NOMO-1 (cell line): ENCODE measurements at regions not wholly inside any gene's neighbourhood (a gene's known extent, or its start where the extent isn't known, plus 50 kb on each side); places are given as distances from the start of the nearest gene placed in this dataset.
A peak's percentile ranks its signal among the peaks of the same experiment; 100 is the strongest.

Experiments used
- DNase-seq, 2 experiments: peaks; one replicate each; lab custom pipeline; 2025; ENCODE audit not compliant: unreplicated experiment in 2 of 2; lab: John Stamatoyannopoulos, UW

DNA sequence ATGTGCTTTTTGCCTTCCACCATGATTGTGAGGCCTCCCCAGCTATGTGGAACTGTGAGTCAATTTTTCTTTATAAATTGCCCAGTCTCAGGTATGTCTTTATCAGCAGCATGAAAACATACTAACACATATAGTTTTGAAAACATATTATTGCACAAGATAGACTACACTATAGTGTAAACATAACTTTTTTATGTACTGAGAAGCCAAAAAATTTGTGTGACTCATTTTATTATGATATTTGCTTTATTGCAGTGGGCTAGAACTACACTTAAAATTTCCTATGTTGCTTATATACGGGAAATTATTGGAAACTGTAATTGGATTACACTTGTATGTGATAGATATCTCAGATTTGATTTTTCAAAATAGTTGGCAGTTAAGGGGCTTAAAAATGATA, 885.5 kb upstream of the FBXO33 start:
- DNase-seq = no peak

DNA sequence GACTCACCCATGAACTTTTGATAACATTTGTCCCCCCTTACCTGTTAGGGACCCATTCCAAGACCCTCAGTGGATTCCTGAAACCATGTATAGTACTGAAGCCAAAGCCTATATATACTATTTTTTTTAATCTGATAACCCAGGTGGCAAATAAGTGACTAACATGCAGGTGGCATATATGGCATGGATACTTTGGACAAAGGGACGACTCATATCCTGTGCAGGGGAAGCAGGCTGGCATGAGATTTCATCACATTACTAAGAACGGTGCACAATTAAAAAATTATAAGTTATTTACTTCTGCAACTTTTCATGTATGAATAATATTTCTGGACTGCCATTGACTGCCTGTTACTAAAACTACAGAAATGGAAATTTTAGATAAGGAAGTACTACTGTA, 880.1 kb upstream of the FBXO33 start:
- no peak for DNase-seq

DNA sequence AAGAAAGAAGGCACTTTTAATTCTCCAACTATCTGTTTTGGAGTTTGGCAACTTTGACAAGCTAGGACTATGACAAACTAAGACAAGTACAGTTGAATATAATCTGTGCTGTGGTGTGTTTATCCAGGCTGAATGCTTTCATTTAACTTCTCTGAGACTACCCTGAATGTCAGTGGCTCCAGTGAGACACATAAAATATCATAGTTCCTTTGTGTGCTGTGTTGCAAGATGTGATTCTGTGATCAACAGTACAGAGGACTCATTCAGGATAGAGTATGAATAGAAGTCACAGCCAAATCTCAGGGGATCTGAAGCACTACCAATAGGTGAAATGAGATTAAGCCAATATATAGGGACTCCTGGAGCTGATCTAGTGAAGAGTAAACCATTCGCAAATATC, 876.9 kb upstream of the FBXO33 start:
- DNase-seq = no peak

DNA sequence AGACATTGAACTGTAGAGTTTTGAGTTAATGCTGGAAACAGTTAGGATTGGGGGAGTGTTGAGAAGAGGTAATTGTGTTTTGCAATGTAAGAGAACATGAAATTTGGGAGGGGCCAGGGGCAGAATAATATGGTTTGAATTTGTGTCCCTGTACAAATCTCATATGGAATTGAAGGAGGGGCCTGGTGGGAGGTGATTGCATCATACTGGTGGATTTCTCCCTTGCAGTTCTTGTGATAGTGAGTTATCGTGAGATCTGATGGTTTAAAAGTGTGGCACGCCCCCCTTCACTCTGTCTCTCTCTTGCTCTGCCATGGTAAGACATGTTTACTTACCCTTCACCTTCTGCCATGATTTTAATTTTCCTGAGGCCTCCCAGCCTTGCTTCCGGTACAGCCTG, 876.0 kb upstream of the FBXO33 start:
- no peak for DNase-seq

DNA sequence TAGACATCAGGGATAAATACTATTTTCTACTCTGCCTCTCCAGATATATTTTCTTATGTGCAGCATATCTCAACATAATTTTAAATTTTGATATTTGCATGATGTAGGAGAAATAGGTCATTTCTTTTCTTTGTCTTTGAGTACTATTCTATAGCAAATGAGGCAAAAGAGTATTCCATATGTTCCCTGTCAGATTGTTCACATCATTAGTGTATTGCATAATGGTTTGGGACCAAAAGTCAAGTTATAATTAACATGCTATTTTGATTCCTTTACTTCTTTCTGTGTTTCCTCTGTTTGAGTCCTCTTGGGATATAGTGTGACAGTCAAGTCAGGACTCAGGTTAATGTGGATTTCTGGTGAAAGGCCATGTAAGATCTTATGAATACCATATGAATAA, 864.6 kb upstream of the FBXO33 start:
- DNase-seq = no peak

DNA sequence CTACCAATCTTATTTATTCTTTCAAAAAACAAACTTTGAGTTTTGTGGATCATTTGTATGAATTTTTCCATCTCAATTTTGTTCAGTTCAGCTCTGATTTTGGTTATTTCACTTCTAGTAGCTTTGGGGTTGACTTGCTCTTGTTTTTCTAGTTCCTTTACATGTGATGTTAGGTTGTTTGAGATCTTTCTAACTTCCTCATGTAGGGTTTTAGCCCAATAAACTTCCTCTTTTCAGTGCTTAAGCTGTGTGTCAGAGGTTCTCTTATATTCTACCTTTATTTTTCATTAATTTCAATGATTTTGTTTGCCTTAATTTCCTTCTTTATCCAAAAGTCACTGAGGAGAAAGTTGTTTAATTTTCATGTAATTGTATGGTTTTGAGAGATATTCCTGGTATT, 860.4 kb upstream of the FBXO33 start:
- DNase-seq = peak; percentile 20 to 30

DNA sequence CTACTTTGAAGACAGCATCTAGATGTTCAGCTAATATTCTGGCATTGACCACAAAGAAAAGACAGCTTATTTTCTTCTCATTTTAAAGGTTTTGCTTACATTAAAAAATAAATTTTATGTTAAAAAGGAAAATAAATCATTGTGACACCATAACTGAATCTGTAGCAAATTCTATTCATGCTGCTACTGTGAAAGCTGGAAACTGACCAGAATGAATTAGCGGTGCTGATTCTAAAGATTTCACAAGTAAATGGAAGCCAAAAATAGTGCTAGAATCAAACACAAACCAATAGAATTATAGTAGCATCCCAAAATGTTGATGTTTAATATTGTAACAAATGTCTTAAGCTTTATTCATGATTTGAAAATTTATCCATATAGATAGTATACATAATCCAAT, 850.0 kb upstream of the FBXO33 start:
- DNase-seq = no peak

DNA sequence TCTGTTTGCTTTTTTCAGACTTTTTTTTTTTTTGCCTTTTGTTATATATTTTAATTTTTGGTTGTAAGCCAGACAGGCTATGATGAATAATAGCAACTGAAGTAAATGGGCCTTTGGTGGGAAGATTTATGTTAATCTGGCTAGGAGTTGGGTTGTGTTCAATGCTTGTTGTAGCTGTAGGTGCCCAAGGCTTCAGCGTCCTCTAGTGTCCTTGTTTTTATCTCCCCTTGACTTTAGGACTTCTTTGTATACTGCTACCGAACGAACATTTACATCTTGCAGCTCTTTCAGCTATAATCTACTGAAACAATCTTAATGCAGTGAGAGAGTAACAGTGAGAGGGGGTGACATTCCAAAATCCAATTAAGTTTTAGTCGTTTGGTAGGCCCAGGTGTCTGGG, 848.4 kb upstream of the FBXO33 start:
- DNase-seq = no peak

DNA sequence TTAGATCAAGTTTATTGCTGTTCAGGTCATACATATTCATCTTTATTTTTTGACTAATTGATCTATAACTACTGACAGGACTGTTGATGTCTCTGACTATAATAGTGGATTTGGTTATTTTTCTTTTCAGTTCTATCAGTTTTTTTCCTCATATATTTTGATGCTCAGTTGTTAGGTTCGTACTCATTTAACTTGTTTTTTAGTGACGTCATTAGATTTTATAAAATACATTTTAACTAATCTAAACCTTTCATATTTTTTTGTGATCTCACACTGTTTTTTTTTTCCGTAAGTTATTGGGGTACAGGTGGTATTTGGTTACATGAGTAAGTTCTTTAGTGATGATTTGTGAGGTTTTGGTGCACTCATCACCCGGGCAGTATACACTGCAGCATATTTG, 841.2 kb upstream of the FBXO33 start:
- no peak for DNase-seq

DNA sequence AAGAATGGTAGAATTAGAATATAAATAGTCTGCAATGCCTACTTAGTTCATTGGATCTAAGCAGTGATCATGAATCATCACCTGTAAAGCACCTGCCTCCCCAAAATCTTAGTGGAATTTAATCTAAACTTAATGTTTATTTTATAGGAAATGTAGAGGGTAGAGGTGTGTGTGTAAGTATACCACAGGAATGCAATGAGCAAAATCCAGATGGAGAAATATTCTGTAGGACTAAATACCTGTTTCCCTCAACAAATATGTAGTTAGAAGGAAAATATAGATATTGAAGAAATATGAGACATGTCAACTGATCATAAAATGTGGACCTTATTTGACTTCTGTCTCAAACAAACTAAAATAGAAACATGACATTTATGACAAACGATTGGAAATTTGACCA, 839.2 kb upstream of the FBXO33 start:
- no peak for DNase-seq

DNA sequence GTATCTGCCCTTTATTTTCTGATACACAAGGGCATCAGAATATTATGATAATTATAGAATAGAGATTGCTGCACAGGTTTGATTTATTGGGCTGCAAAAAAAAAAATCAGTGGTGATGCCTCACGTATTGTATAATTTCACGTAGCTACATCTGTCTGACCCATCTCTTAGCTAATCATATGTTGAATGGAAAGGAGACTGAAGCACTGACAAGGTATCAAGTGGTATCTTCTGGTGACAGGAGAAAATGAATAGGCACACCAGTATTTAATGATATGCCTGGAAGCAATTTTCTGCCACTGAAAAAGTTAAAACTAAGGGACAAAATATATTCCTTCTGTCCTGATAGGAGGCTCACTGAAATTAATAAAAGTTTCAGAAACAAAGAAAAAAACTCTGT, 837.2 kb upstream of the FBXO33 start:
- DNase-seq = no peak

DNA sequence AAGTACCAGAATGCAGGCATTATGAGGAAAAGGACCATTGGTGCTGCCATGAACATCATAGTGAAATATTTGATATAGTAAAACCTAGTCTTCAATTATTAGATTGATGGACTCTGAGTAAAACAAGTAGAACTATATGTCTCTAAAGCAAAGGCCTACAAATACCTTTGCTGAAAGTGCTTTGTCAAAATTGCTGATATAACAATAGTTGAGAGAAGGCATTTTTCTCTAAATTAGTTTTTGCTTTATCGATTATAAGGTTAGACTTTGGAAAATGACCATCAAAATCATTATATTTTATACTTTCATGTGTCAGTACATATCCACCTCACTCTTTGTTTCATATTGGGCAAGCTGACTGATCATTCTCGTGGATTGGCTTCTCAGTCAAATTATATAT, 836.0 kb upstream of the FBXO33 start:
- no peak for DNase-seq

DNA sequence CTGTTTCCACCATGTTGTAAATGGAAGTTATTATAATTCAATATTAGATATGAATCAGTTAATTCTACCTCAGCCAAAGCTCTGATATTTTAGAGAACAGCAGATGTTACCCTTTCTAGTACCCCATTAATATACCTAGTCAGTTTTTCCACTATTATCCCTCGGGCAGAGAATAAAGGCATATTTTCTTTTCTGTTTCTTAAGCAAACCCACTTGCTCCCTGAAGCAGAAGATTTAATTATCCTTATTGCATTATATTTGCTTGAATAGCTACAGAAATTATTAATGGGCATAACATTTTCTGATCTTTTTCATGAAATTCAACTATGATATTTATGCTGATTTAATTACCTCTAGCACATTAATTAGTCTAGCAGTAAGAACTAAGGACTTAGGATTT, 832.9 kb upstream of the FBXO33 start:
- DNase-seq = no peak

DNA sequence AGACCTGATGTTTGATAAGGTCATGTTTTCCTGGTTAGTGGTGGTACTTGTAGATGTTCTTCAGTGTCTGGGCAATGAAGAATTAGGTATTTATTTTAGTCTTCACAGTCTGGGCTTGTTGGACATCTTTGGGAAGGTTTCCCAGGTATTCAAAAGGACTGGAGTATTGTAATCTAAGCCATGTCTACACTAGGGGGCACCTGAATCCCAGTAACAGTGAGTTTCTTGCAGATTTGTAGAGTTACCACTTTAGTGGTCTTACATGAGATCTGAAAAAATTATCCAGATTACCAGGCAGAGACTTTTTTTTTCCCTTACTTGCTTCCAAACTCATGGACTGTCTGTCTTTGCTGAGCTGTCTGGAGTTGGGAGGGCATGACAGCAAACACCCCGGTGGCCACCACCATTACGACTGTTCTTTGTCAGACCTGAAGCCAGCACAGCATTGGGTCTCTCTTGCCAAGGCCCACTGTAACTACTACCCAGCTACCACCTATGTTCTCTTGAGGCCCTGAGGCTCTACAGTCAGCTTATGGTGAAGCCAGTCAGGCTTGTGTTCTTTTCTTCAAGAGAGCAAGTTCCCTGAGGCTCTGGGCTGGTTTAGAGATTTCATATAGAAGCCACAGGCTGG, 820.7 kb upstream of the FBXO33 start:
- DNase-seq = no peak

DNA sequence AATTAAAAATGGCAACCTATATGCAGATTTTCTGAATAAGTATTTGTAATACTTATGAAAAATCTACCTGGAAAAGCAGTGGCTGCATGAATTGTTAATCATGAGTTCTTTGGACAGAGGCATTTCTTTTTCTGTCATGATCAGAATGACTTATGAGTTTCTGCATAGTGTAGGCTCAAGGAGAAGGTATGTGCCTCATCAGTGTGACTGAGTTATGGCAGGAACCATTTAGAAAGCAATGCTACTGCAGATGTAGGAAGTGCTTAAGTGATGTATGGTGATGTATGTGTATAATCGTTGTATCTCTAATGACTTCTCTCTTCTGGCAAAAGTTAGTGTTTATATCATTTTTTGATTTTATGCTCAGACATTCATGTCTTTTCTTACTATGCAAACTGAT, 816.4 kb upstream of the FBXO33 start:
- DNase-seq = no peak

DNA sequence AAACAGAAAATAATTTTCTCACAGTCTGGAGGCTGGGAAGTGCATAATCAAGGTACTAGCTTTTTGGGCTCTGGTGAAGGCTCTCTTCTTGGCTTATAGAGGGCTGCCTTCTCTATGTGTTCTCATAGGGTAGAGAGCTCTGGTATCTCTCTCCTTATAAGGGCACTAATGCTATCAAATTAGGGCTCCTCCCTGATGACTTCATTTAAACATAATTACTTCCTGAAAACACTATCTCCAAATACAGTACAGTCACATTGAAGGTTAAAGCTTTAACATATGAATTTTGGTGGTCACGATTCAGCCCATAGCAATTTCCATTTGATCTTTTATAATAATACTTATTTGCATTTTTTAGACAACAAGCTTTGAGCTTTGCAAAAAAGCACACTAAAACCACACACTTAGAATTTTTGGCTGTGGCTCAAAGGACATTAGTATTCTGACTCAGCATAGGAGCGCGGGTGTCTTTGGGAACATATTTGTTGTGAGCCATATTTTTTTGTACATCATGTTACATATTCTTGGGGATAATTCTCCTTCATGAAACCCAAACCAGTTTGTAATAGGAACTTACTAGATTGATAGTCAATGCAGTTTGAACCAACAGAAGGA, 808.1 kb upstream of the FBXO33 start:
- no peak for DNase-seq

DNA sequence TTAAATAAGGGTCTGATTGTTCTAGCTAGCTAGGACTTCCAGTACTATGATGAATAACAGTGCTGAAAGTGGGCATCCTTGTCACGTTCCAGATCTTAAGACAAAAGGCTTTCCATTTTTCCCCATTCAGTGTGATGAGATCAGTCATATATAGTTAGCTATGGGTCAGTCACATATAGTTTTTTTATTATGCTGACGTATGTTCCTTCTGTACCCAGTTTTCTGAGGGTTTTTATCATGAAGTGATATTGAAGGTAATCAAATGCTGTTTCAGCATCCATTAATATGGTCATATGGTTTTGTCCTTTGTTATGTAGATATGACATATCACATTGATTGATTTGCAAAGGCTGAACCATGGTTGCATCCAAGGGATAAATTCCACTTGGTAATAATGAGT, 800.1 kb upstream of the FBXO33 start:
- no peak for DNase-seq

DNA sequence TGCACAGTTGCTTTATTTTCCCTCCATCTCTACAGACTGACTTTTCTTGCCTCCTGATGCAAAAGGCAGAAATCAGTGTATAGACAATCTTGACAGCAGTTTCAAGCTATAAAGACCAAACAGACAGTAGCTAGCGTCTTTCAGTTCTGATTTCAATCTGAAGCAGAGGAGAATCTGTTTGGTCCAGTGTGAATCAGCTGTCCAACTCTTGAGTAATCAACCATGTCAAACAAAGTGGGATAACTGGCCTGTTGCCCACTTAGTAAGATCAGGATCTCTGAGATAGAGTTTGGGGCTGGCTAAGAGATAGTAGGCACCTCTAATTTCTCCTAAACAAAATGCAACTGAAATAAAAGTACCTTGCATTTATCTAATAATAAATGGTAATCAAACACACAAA, 797.4 kb upstream of the FBXO33 start:
- no peak for DNase-seq

DNA sequence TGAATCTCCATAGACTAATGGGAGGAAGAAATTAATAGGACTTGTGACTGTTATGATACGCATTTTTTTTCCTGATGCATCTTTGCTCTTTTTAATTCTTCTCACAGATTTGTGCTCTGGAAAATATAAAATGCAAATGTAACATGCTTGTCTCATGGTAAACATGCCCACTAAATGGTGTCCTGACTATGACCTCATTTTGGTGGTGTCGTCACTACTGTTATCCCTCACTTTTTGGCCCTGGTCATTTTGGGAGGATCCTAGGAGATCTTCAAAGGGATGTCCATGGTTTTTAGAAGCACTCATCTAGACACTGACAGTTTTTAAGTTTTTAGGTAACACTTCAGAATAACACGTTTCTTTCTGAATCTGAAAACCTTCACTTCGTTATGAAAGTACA, 790.8 kb upstream of the FBXO33 start:
- DNase-seq = no peak

DNA sequence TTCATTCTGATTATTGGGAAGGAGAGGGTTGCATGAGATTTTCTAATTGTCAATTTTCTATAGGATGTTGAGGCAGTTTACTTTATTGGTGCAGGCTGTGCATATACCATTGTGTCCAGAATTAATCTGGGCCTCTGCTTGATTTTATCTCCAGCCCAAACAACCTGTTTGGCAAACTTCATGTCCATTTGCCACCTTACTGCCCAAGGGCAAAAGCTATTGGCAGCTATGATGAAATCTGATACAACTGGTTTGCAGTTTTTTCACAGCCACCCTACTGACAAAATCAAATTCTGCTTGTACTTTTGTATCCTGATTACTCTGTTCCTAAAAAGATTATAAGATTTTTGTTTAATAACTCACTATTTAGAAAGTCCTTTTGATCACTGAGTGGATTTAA, 789.2 kb upstream of the FBXO33 start:
- no peak for DNase-seq

DNA sequence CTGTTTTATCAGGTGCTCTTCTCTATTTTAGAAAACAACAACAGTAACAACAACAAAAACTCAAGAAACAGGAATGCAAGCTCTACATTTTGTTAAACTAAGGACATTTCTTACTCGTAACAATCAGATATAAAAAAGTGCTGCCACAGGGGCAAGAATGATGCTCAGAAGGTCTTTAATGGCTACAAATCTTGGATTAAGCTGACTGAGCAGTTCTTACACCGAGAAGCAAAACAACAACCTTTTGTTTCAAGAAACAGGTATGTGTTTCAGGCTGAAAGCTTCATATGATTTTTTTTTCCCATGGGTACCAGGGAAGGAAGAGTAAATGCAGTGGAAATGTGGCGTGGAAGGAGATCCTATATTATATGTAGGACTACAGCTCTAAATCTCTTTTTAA, 786.8 kb upstream of the FBXO33 start:
- DNase-seq = no peak

DNA sequence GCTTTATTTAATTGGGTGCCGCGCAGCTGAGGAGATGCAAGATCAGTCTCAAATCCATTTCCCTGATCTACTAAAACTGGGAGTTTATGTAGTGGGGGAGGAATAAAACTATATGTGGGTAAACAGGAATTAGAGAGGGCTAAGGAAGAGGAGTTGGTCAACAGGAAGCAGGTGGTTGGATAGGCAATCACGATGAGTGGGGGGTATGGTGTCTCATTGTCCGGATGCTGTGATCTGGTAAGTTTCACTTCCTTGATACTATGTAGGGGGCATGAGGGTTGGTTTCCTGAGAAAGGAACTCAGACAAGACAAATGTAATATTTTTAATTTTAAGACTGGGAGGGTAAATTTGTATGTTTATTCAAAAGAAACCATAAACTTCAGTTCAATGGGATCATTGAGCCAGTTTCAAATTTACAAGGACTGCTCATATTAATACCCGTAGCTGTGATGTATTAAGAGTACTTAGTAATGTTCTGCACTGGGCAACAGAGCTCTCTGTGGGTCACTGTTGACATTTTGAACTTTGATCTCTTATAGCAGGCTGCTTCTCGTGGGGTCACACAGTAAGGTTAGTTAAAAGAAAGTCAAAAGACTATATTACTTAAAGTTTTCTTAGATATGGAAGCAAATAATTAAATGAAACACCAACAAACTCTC, 786.2 kb upstream of the FBXO33 start:
- peak; percentile 67 to 84 for DNase-seq

DNA sequence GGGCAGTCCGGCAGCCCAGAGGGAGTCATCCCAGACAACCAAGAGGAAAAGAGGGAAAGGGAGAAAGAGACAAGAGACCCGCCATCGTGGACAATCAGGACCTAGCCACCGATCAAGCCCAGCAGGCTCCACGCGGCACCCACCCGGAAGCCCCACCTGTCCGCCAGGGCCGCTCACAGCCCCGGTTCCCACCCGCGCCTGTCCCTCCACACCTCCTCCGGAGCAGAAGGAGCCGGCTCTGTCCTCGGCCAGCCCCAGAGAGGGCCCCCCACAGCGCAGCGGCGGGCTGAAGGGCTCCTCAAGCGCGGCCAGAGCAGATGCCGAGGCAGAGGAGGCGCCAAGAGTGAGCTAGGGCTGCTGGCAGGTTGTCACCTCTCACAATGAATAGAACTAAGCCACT, 784.7 kb upstream of the FBXO33 start:
- no peak for DNase-seq
